Ishikawa (cell line): ENCODE measurements at regions not wholly inside any gene's neighbourhood (a gene's known extent, or its start where the extent isn't known, plus 50 kb on each side); places are given as distances from the start of the nearest gene placed in this dataset.

Experiments used
- CEBPB ChIP-seq: IDR thresholded peaks from 2 replicates; pipeline ENCODE4 v1.6.1; 2012
- CREB1 ChIP-seq: IDR thresholded peaks from 2 replicates; pipeline ENCODE4 v1.6.1; 2012; ENCODE audit warnings: low read depth
- EGR1 ChIP-seq: IDR thresholded peaks from 2 replicates; pipeline ENCODE4 v1.6.1; 2012
- EP300 ChIP-seq: IDR thresholded peaks from 2 replicates; pipeline ENCODE4 v1.6.1; 2012; ENCODE audit warnings: borderline replicate concordance
- FOXM1 ChIP-seq: IDR thresholded peaks from 2 replicates; pipeline ENCODE4 v1.6.1; 2012; ENCODE audit warnings: low read depth, borderline replicate concordance
- NFIC ChIP-seq: IDR thresholded peaks from 2 replicates; pipeline ENCODE4 v1.6.1; 2012
- RAD21 ChIP-seq: IDR thresholded peaks from 2 replicates; pipeline ENCODE4 v1.6.1; 2012; ENCODE audit warnings: low read depth
- REST ChIP-seq: IDR thresholded peaks from 2 replicates; pipeline ENCODE4 v1.6.1; 2012; ENCODE audit warnings: low read depth, mild to moderate bottlenecking
- TAF1 ChIP-seq: IDR thresholded peaks from 2 replicates; pipeline ENCODE4 v1.6.1; 2012; ENCODE audit warnings: low read depth, mild to moderate bottlenecking
- TCF12 ChIP-seq: IDR thresholded peaks from 2 replicates; pipeline ENCODE4 v1.6.1; 2012; ENCODE audit warnings: low read depth
- TEAD4 ChIP-seq: IDR thresholded peaks from 2 replicates; pipeline ENCODE4 v1.6.1; 2012
- USF1 ChIP-seq: IDR thresholded peaks from 2 replicates; pipeline ENCODE4 v1.6.1; 2012
- YY1 ChIP-seq: IDR thresholded peaks from 2 replicates; pipeline ENCODE4 v1.6.1; 2012; ENCODE audit warnings: low read depth
- ZBTB7A ChIP-seq: IDR thresholded peaks from 2 replicates; pipeline ENCODE4 v1.6.1; 2012; ENCODE audit warnings: low read depth
- TF ChIP-seq, protein P1 (sequence below): IDR thresholded peaks from 2 replicates; pipeline ENCODE4 v1.6.1; 2012

DNA sequence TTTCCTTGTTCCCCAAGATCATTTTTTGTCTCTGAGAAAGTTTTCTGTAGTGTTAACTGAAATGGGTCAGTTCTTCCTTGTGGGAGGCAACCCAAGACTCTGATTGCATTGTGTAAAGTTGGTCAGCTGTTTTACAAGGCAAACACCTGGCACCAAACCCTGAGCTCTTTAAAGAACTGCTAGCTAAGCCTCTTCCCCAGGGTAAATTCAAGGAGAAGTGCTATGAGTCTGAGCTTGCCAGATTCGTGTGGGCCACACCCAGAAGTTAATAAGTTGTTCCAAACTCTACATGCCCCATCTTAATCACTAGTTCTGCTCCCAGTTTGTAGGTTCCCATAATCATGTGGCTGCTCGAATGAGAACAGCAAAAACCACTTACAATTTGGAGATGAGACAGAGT, 214.5 kb downstream of the BTG1 start:
- no peak for TF ChIP-seq YY1
- no peak for TF ChIP-seq FOXM1
- TF ChIP-seq CREB1 = no peak
- TF ChIP-seq NFIC = peak; percentile 54
- TF ChIP-seq, protein P1, sequence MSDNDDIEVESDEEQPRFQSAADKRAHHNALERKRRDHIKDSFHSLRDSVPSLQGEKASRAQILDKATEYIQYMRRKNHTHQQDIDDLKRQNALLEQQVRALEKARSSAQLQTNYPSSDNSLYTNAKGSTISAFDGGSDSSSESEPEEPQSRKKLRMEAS = no peak

GRCh38 chr12:91928501-91928900, 217.1 kb downstream of the BTG1 start:
- TF ChIP-seq EP300 (no peak), TCF12 (no peak), FOXM1 (no peak), CEBPB (no peak), YY1 (no peak), RAD21 (no peak), REST (no peak), ZBTB7A (no peak), USF1 (no peak), TAF1 (no peak), NFIC (no peak), TEAD4 (no peak), CREB1 (no peak)
- TF ChIP-seq, protein P1 = no peak

- TF ChIP-seq RAD21 (no peak), TCF12 (no peak), ZBTB7A (no peak), EP300 (no peak), REST (no peak), TEAD4 (no peak)
- TF ChIP-seq, protein P1 = no peak
Observed at GRCh38 chr12:91926848-91927247, 218.8 kb downstream of the BTG1 start.

DNA sequence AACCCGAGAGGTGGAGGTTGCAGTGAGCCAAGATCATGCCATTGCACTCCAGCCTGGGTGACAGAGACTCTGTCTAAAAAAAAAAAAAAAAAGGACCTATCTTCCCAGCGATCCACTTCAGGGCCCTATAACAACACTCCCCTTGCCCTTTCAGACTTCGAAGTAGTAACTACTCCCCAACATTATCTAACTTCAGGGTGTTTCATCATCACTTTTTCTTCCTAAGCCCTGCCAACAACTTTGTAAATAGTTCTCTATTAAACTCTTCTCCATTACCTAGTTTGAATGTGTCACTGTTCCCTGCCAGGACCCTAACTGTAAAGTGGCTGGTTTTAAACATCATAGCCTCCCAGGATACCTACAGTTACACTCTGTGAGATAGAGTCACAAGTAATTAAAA, 220.8 kb downstream of the BTG1 start:
- TF ChIP-seq USF1 (no peak), CREB1 (no peak), EGR1 (no peak), REST (no peak), TCF12 (no peak), TEAD4 (no peak), EP300 (no peak), FOXM1 (no peak)
- TF ChIP-seq, protein P1 = no peak

DNA sequence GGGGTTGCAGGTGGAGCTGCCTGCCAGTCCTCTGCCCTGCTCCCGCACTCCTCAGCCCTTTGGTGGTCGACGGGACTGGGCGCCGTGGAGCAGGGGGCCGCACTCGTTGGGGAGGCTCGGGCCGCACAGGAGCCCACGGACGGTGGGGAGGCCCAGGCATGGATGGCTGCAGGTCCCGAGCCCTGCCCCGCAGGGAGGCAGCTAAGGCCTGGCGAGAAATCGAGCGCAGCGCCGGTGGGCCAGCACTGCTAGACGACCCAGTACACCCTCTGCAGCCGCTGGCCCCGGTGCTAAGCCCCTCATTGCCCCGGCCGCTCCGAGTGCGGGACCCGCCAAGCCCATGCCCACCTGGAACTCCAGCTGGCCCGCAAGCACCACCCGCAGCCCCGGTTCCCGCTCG, 221.8 kb downstream of the BTG1 start:
- TF ChIP-seq RAD21 (no peak), FOXM1 (no peak), TEAD4 (no peak)
